ENCODE measurements at regions not wholly inside any gene's neighbourhood (a gene's known extent, or its start where the extent isn't known, plus 50 kb on each side); places are given as distances from the start of the nearest gene placed in this dataset.

GRCh38 chr5:171629628-171630349, 155.8 kb upstream of the SMIM23 start:
- peak; percentile 73 for DNase-seq

- DNase-seq = no peak
These were observed 155.1 kb upstream of the SMIM23 start for GRCh38 chr5:171630350-171631065.

DNA sequence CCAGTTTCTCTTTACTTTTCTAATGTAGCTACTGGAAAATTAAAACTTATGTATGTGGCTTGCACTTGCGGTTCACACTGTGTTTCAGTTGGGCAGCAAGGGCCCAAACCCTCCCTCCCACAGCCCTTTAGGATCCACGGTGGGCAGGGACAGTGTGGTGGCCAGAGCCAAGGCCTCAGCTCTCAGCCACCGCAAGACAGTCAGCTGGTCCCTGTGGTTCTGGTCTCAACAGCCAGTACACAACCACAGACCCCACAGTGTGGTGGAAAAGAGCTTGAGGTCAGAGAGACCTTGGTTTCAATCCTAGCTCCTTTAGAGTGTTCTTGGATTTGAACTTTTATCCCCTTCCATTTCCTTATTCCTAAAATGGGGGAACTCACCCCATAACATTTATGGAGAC, 153.0 kb upstream of the SMIM23 start:
- DNase-seq = no peak

DNA sequence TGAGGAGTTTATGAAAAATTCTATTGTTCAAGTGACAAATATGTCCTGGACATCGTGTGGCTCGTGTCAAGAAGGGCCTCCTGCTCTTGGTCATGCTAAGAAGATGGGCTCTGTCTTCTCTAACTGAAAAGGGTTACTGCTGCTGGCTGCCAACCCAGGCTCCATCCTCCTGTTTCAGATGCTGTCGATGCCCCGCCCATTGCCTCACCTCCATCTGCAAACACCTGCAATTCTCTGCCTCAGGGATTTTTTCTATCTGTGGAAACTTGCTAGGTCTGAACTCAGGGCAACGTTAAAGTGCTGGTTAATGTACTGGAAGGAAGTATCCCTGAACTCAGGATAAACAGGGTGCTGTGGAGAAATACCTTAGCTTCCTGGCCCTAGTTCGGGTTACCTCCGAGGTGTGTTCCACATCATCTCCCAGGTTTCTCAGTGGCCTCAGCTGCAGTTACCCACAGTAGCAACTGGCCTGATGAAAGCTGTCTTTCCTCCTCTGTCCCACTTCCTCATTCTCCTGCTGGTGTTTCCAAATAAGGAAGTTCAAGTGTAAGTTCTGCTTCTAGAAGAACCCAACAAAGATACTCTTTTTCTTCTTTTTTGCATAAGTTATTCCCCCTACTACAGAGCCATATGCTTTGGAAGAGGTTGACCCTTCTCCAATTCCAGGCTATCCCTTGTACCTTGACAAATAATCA, 151.7 kb upstream of the SMIM23 start:
- DNase-seq = no peak

DNA sequence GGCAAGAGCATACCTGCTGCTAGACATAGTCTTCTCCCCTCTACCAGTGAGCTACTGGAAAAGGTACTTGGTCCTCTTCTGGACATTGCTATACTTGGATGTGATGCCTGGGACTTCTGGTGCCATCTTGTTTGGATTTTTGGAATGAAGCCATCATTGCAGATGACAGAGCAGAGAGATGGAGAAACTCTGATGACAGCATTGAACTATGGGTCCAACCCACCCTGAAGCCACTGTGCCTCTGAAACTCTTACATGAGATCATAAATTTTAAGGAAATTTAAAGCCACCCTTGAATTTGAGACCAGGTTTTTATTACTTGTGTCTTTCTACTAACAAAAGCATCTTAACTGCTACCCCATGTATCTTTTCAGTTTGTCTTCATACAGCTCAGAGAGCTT, 151.1 kb upstream of the SMIM23 start:
- no peak for DNase-seq

GRCh38 chr5:171635028-171635427, 150.6 kb upstream of the SMIM23 start:
- DNase-seq = no peak

DNA sequence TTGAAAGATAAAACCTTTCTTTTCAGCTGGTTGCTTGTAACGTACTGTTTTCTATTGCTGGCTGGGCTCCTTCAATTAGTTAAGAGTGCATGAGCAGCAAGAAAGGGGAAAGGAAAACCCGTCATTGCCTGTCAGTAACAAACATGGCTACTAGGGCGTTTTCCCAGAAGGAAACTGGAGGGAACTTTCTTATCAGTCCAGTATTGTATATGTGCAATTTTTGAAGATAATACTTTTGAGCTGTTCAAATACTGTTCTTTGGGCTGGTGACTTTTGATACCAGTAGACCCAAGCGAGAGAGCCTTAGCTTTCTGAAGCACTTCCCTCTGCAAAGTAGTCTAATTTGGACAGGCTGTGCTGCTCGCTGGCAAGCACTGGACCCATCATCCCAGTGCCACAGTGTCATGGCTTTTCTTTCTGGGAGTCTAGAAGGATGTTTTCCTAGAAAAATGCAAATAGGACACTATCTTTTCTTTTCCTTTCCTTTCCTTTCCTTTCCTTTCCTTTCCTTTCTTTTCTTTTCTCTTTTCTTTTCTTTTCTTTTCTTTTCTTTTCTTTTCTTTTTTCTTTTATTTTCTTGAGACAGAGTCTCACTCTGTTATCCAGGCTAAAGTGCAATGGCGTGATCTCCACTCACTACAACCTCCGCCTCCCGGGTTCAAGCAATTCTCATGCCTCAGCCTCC, 149.9 kb upstream of the SMIM23 start:
- no peak for DNase-seq

DNA sequence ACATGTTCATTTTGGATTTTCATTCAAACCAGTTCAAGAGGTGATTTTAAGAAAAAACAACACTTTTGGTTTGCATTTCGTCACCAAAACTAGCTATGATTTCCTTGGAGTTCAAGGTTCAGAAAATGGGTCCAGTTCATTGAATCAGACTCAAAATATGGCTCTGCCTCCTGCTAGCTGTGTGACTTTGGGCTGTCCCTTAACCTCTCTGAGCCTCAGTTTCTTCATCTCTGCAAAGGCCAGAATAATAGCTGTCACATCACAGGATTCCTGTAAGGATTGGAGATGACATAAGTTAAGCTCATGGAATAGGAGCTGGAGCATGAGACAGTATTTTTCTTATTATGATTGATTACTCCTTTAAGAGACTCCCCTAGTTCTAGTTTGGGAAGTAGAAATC, 147.8 kb upstream of the SMIM23 start:
- DNase-seq = no peak

GRCh38 chr5:171639205-171639621, 146.4 kb upstream of the SMIM23 start:
- DNase-seq = no peak

DNA sequence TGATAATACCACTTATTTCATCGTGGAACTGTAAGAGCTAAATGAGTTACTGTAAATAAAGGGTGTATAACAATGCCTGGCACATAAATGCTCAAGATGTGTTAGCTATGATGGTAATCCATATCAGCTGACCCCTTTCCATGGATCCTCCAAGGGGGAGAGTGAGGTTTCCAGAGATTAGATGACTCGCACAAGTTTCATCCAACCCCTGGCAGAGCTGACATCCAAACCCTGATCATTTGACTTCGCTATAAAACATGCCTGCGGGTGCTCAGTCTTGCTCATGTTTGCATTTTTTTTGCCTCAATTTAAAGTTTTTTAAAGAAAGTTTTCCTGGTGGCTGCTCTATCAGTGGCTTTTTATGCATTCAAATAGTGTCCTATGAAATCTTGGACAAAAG, 145.7 kb upstream of the SMIM23 start:
- DNase-seq = no peak

DNA sequence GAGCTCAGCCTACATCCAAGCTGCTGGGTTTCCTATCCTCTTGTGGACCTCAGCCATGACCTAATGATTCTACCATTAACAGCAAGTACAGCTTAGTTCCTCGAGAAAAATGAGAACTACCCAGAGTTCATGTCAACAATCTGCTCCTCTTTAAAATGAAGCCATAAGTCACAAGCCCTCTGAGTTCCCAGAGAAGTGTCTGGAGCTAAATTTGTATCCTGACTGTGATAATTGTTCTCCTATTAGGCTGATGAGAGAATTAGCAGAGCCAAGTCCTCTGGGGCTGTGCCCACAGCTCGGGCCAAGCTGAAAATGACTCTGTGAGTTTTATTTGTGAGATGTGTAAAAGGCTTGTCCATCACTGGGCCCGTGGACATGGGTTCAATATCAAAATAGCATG, 145.1 kb upstream of the SMIM23 start:
- no peak for DNase-seq

DNA sequence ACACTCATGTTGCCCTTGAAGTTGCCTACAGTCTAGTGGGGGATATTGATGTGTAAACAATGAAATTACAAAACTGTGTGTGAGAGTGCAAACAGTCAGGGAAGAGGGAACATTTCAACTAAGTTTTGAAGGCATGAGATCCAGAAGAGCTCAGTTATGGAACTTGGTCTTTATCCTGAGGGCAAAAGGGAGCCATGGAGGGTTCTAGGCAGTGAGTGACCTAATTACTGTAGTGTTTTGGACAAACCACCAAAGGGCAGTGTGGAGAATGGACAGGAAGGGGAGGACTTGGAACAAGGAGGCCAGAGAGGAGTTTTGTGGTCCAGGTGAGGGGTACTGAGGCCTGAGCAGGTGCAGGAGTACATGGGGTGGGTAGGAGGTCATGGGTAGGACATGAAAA, 143.7 kb upstream of the SMIM23 start:
- no peak for DNase-seq

DNA sequence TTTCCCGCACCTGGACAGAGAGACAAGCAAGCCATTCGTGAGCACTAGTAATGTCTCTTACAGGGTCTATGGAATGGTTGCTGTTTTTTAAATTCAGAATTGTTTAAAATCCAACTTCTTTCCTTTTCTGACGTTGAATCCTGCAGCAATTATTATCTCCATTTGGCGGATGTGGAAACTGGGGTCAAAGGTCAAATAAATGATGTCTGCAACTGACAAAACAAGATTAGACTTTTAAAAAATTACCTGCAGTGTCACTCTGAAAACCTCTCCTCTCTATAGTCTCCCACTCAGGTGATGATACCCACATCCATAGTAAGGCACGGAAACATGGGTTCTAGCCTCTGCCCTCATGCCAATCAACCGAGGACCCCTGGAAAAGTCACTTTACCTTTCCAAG, 142.7 kb upstream of the SMIM23 start:
- DNase-seq = no peak

GRCh38 chr5:171644536-171644935, 141.1 kb upstream of the SMIM23 start:
- DNase-seq = no peak

DNA sequence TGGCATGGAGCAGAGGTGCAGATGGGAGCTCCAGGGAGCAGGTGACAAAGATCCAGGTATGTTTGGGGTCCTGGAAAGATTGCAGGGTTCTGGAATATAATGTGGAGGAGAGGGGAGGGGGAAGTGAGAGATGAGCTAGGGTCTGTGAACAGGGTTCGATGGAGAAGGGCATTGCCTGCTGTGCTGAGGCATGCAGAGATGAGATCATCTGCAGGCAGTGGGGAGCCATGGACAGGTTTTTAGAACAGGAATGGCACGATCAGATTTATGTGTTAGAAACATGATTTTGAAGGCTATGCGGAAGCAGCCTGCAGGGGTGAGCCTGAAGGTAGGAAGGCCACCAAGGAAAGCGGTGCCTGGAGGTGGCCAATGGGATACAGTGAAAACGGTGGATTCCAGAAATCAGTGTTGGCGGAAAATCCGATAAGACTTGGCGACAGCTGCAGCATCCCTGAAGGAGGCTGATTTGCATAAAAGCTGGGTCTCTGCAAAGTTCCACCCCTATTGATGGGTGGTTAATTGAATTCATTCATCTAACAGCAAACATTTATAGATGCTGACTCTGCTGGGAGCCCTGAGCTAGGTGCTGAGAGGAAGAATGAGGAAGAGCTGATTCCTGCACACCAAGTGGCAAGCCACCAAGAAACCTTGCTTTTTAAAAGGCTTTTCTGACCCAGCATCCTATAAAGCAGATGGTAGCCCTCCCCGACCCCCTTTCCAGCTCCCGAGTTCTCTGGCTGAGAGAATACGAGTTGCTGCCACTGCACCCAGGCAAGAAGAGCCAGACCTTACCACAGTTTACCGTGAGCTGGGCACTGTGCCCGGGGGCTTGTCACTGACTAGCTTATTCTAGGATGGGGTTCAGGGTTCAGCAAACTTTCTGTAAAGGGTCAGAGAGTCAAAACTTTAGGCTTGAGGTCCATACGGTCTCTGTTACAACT, 139.2 kb upstream of the SMIM23 start:
- no peak for DNase-seq

DNA sequence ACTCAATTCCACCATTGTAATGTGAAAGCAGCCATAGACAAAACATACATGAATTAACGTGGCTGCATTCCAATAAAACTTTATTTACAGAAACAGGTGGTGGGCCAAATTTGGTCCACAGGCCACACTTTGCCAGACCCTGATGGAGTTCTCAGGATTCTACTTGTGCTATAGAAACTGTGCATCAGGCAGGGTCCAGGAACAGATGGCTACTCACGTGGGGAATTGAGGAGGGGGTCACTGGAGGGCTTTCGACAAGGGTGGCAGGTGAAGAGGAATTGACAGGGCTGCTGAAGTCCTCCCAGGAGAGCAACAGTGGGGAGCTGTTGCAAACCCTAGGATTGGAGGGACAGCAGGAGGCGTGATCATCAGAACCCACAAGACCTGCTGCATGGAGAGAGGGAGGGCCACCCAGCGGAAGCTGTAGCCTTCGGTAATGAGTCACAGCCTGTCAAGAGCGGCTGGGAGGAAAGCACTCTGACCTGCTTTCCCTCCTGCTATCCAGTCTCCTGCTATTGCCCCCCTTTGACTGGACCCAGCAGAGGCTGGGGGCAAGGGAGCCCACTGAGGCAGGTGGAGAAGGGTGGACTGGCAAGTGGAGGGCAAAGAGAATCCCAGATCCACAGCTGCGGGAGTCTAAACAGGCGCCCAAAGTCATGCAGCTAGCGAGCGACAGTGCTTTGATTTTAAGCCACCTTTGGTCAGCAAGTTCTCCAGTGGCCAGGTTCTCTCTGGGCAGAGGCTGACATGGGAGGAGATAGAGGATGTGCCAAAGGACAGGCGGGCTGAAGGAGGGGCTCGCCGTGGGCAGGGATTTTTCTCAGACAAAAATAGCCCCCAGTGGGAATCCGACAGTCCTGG, 138.3 kb upstream of the SMIM23 start:
- DNase-seq = peak; percentile 85

DNA sequence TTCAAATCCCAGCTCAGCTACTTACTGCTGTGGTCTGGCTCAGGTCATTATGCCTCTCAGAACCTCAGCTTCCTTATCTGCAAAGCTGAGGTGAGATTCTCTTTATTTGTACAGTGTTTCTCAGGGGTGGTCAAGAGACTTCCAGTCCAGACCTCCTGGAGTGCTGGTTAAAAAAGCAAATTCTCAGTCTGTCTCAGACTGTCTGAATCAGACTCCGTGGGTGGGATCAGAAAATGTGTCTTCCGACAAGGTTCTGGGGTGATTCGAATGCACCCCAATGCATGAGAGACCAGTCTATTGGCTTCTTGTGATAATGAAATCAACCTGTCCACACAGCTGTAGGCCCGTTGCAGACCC, 137.7 kb upstream of the SMIM23 start:
- no peak for DNase-seq

- DNase-seq = no peak
These were observed 137.1 kb upstream of the SMIM23 start for GRCh38 chr5:171648279-171649074.

DNA sequence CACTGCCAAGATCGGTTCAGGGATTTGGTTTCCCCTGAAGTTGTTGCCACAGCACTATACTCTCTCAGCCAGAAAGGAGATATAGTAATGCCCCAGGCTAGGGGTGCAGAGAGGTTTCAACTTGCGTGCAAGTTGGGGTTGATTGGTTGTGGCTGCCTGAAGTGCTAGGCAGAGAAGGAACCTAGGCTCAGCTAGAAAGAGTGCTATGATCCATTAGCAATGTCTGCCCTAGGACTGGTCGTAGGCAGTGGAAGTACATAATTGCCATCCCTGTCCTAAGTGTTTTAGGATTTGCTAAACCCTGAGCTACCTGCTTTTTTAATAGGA, 136.6 kb upstream of the SMIM23 start:
- DNase-seq = no peak

DNA sequence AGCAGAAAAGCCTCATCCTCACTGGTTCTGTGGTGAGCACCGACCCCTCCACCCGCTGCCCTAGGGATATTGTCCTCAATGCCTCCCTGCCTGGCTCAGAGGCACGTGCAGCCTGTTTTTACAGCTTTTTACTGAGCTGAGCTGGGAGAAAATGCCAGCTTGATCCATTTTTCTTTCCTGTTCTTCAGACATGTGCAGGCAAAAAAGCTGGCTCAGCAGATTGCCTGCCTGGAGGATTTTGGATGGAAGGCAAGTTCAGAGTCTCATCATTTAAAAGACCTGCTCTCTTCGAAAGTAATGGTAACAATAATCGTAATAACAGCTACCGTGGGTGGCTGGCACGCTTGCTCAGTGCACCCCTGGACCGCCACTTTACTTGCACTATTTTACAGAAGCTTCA, 135.0 kb upstream of the SMIM23 start:
- no peak for DNase-seq

DNA sequence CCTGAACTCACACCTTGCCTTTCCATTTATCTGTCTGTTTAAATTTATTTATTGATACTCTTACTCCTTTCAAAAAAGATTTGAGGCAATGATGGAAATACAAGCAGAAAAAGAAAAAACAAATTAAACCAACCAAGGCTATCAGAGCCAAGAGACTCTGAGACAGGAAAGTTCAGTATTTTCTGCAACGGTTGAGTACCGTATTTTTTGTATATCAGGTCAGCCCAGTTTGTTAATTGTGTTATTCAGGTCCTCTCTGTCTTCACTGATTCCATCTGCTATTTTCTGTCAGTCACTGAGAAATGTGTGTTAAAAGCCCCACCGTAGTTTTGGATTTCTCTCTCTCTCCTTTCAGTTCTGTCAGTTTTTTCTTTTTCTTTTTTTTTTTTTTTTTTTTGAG, 134.5 kb upstream of the SMIM23 start:
- no peak for DNase-seq
